Skeletal muscle cell (primary cell): ENCODE measurements at regions not wholly inside any gene's neighbourhood (a gene's known extent, or its start where the extent isn't known, plus 50 kb on each side); places are given as distances from the start of the nearest gene placed in this dataset.
"Not testable (repeated sequence)": the region's sequence is repeated elsewhere in the genome, so short reads cannot be mapped to it uniquely, and the experiment has no call there.

Experiments
- DNase-seq: peaks from one replicate; pipeline ENCODE4 v3.0.0-alpha.2; 2010; ENCODE audit warnings: low read depth
- H3K4me3 ChIP-seq: 2 replicates; pipeline ENCODE4 v1.5.1; 2011; ENCODE audit warnings: low read depth, mild to moderate bottlenecking, control low read depth, low read length, moderate library complexity

- DNase-seq, result no peak
- no peak overlapping the region for H3K4me3 ChIP-seq
These were observed 554.8 kb downstream of the PIK3C3 start for GRCh38 chr18:42509750-42510415.

GRCh38 chr18:42510540-42510939 is 555.5 kb downstream of the PIK3C3 start:
- H3K4me3 ChIP-seq, result no peak overlapping the region
- DNase-seq, result no peak

- no peak overlapping the region for H3K4me3 ChIP-seq
- no peak for DNase-seq
These were observed 558.4 kb downstream of the PIK3C3 start for GRCh38 chr18:42513441-42513840.

- peak; percentile 9 for DNase-seq
- no peak overlapping the region for H3K4me3 ChIP-seq
These were observed 559.5 kb downstream of the PIK3C3 start for GRCh38 chr18:42514512-42514911.

- H3K4me3 ChIP-seq, result no peak overlapping the region
- no peak for DNase-seq
These were observed 562.9 kb downstream of the PIK3C3 start for GRCh38 chr18:42517896-42518295.

GRCh38 chr18:42518331-42518730 is 563.3 kb downstream of the PIK3C3 start:
- not testable (repeated sequence) for H3K4me3 ChIP-seq
- peak; percentile 1 for DNase-seq

- no peak overlapping the region for H3K4me3 ChIP-seq
- no peak for DNase-seq
These were observed 565.1 kb downstream of the PIK3C3 start for GRCh38 chr18:42520138-42520537.

- DNase-seq, result no peak
- H3K4me3 ChIP-seq, result no peak overlapping the region
These were observed 570.9 kb downstream of the PIK3C3 start for GRCh38 chr18:42525905-42526304.

GRCh38 chr18:42527766-42528165 is 572.7 kb downstream of the PIK3C3 start:
- no peak for DNase-seq
- H3K4me3 ChIP-seq, result no peak overlapping the region

- no peak for DNase-seq
- no peak overlapping the region for H3K4me3 ChIP-seq
These were observed 575.2 kb downstream of the PIK3C3 start for GRCh38 chr18:42530276-42530675.

- no peak overlapping the region for H3K4me3 ChIP-seq
- DNase-seq, result no peak
These were observed 577.1 kb downstream of the PIK3C3 start for GRCh38 chr18:42532119-42532518.

- no peak overlapping the region for H3K4me3 ChIP-seq
- no peak for DNase-seq
These were observed 578.1 kb downstream of the PIK3C3 start for GRCh38 chr18:42533009-42533575.

GRCh38 chr18:42533616-42534015 is 578.6 kb downstream of the PIK3C3 start:
- DNase-seq, result no peak
- no peak overlapping the region for H3K4me3 ChIP-seq

- no peak overlapping the region for H3K4me3 ChIP-seq
- DNase-seq, result no peak
These were observed 579.3 kb downstream of the PIK3C3 start for GRCh38 chr18:42534313-42534712.

GRCh38 chr18:42536442-42536841 is 579.0 kb downstream of the RIT2 start:
- H3K4me3 ChIP-seq, result no peak overlapping the region
- DNase-seq, result no peak

- no peak for DNase-seq
- no peak overlapping the region for H3K4me3 ChIP-seq
These were observed 578.2 kb downstream of the RIT2 start for GRCh38 chr18:42537291-42537690.

GRCh38 chr18:42544901-42545300 is 570.6 kb downstream of the RIT2 start:
- H3K4me3 ChIP-seq, result no peak overlapping the region
- no peak for DNase-seq

- peak; percentile 20 for DNase-seq
- no peak overlapping the region for H3K4me3 ChIP-seq
These were observed 569.7 kb downstream of the RIT2 start for GRCh38 chr18:42545825-42546224.

GRCh38 chr18:42548493-42548892 is 567.0 kb downstream of the RIT2 start:
- H3K4me3 ChIP-seq, result no peak overlapping the region
- no peak for DNase-seq

- no peak overlapping the region for H3K4me3 ChIP-seq
- DNase-seq, result no peak
These were observed 565.9 kb downstream of the RIT2 start for GRCh38 chr18:42549596-42549995.

GRCh38 chr18:42552559-42552958 is 562.9 kb downstream of the RIT2 start:
- H3K4me3 ChIP-seq, DNase-seq: not testable (repeated sequence)
